HG02970 (cell line): ENCODE measurements at regions not wholly inside any gene's neighbourhood (a gene's known extent, or its start where the extent isn't known, plus 50 kb on each side); places are given as distances from the start of the nearest gene placed in this dataset.
"Not testable (repeated sequence)": the region's sequence is repeated elsewhere in the genome, so short reads cannot be mapped to it uniquely, and the experiment has no call there.

Experiments
- ATAC-seq: cut with Tn5 transposase; IDR thresholded peaks from one replicate; pipeline ENCODE4 v1.9.1; 2021; ENCODE audit warnings: mild to moderate bottlenecking, moderate library complexity, moderate number of reproducible peaks; ENCODE audit not compliant: unreplicated experiment, low FRiP score

- ATAC-seq, result no peak
Measured at GRCh38 chr2:8370258-8370802, 311.5 kb upstream of the ID2 start.

- ATAC-seq, result no peak
Measured at GRCh38 chr2:8371653-8372052, 310.2 kb upstream of the ID2 start.

GRCh38 chr2:8374782-8375181, 307.1 kb upstream of the ID2 start:
- ATAC-seq, result no peak

GRCh38 chr2:8376603-8377410, 305.0 kb upstream of the ID2 start:
- no peak for ATAC-seq

- ATAC-seq, result no peak
Measured at GRCh38 chr2:8378016-8378810, 303.6 kb upstream of the ID2 start.

- ATAC-seq, result no peak
Measured at GRCh38 chr2:8379128-8379527, 302.7 kb upstream of the ID2 start.

- ATAC-seq, result no peak
Measured at GRCh38 chr2:8379549-8379948, 302.3 kb upstream of the ID2 start.

GRCh38 chr2:8380026-8380425, 301.8 kb upstream of the ID2 start:
- no peak for ATAC-seq

- ATAC-seq, result no peak
Measured at GRCh38 chr2:8380566-8380965, 301.3 kb upstream of the ID2 start.

GRCh38 chr2:8382485-8382884, 299.4 kb upstream of the ID2 start:
- no peak for ATAC-seq

- not testable (repeated sequence) for ATAC-seq
Measured at GRCh38 chr2:8386748-8387147, 295.1 kb upstream of the ID2 start.

- ATAC-seq, result no peak
Measured at GRCh38 chr2:8388781-8389180, 293.1 kb upstream of the ID2 start.

GRCh38 chr2:8389431-8390108, 292.3 kb upstream of the ID2 start:
- no peak for ATAC-seq

- ATAC-seq, result no peak
Measured at GRCh38 chr2:8391126-8391525, 290.7 kb upstream of the ID2 start.

- no peak for ATAC-seq
Measured at GRCh38 chr2:8391584-8391983, 290.3 kb upstream of the ID2 start.

- ATAC-seq, result no peak
Measured at GRCh38 chr2:8392098-8392866, 289.6 kb upstream of the ID2 start.

GRCh38 chr2:8393506-8393905, 288.4 kb upstream of the ID2 start:
- ATAC-seq, result no peak

- ATAC-seq, result no peak
Measured at GRCh38 chr2:8394131-8394530, 287.7 kb upstream of the ID2 start.

- ATAC-seq, result no peak
Measured at GRCh38 chr2:8394569-8395359, 287.1 kb upstream of the ID2 start.
